Activated CD8-positive, alpha-beta T cell treated with anti-CD3 and anti-CD28 coated beads, Interleukin-2, amount 10 ng/mL, durations not matched to agents 7 days and 5 days (primary cell): ENCODE measurements at regions not wholly inside any gene's neighbourhood (a gene's known extent, or its start where the extent isn't known, plus 50 kb on each side); places are given as distances from the start of the nearest gene placed in this dataset.

Source experiments
- ATAC-seq: fragments of 150-1000 bp; cut with Tn5 transposase; one replicate; pipeline ENCODE4 v1.10.0; 2021; ENCODE audit warnings: moderate library complexity
- CTCF ChIA-PET: fragments of 350-600 bp; sonication (Branson Sonifier 250); formaldehyde crosslinking; loops from one replicate; lab custom pipeline; 2021; ENCODE audit warnings: antibody characterized with exemption; lab: Charles Lee
- POLR2A ChIA-PET: fragments of 350-600 bp; sonication (Branson Sonifier 250); formaldehyde crosslinking; loops from one replicate; lab custom pipeline; 2021; ENCODE audit warnings: antibody characterized with exemption; lab: Charles Lee
- DNase-seq: peaks from one replicate; pipeline ENCODE4 v3.0.0-alpha.2; 2020
- H3K27ac Mint-ChIP-seq: one replicate; pipeline ENCODE4 v1.8.0; 2021; ENCODE audit warnings: mild to moderate bottlenecking, mixed read lengths
- H3K27me3 Mint-ChIP-seq: one replicate; pipeline ENCODE4 v1.8.0; 2021; ENCODE audit warnings: low read depth, mixed read lengths
- H3K36me3 Mint-ChIP-seq: one replicate; pipeline ENCODE4 v1.8.0; 2021; ENCODE audit warnings: low read depth, mixed read lengths
- H3K4me1 Mint-ChIP-seq: one replicate; pipeline ENCODE4 v1.8.0; 2021; ENCODE audit warnings: low read depth, mixed read lengths
- H3K4me3 Mint-ChIP-seq: one replicate; pipeline ENCODE4 v1.8.0; 2021; ENCODE audit warnings: mild to moderate bottlenecking, mixed read lengths
- H3K9me3 Mint-ChIP-seq: one replicate; pipeline ENCODE4 v1.8.0; 2022; ENCODE audit warnings: mixed read lengths; ENCODE audit not compliant: insufficient read depth

DNA sequence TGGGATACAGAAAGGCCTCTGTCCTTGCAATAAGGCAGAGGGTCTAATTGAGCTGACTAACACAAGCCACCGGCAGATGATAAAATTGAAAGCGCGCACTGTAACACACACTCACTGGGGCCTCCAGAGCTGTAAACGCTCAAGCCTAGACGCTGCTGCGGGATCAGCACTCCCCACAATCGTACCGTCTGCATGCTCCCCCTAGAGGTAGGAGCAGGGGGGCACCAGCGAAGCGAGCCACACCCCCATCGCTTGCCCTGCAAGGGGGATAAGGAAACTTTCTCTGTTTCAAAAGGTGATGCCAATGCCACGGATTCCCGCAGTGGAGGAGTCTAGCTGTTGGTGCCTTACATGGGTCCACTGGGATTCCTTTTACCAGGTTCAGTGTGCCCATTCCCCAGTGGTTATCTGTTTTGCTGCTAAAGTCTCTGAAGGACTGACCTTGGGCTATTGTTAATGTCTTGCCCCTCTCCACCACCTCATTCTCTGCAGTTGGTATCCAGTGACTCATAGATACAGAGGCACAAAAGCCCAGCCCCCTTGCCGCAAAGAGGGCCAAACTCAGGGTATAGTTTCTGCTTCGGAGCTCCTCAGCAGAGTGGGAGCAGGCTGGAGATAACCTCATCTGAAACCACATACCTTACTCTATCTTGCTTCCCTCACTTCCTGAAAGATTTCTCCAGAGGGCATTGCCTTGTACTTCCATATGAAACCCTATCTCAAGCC is 139.3 kb upstream of the KBTBD8 start:
- Mint-ChIP-seq H3K4me1 (peaks cover 5% of the 10 kb centered on the region), H3K27ac (no peak overlapping the region), H3K36me3 (no peaks in the 10 kb centered on the region), H3K4me3 (no peak overlapping the region), H3K9me3 (no peaks in the 10 kb centered on the region), H3K27me3 (no peaks in the 10 kb centered on the region)
- DNase-seq (no peak), ATAC-seq (no peak)
- ChIA-PET CTCF (no interaction called here), POLR2A (no interaction called here)

DNA sequence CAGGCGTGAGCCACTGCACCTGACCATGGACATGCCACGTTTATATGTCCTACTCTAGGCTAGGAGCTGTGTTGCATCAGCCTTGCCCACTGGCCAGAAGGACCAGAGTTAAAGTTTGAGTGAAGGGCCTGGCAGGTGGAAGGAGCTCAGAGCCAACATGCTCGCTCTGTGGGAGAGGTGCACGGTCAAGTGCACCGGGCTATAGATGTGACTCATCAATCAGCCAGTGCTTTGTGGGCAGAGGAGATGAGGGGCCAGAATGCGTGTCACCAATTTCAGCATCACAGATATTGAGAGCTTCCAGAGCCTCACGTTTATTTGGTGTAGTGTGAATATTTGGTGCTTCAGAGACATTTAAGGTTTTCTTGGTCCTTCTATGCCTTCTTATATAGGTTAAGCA is 137.3 kb upstream of the KBTBD8 start:
- DNase-seq (no peak), ATAC-seq (no peak)
- no peaks in the 10 kb centered on the region for H3K27me3 Mint-ChIP-seq
- no peak overlapping the region for H3K4me3 Mint-ChIP-seq
- ChIA-PET POLR2A (no interaction called here), CTCF (no interaction called here)
- H3K36me3 Mint-ChIP-seq = no peaks in the 10 kb centered on the region
- no peak overlapping the region for H3K27ac Mint-ChIP-seq
- peaks cover 5% of the 10 kb centered on the region for H3K4me1 Mint-ChIP-seq
- no peaks in the 10 kb centered on the region for H3K9me3 Mint-ChIP-seq

DNA sequence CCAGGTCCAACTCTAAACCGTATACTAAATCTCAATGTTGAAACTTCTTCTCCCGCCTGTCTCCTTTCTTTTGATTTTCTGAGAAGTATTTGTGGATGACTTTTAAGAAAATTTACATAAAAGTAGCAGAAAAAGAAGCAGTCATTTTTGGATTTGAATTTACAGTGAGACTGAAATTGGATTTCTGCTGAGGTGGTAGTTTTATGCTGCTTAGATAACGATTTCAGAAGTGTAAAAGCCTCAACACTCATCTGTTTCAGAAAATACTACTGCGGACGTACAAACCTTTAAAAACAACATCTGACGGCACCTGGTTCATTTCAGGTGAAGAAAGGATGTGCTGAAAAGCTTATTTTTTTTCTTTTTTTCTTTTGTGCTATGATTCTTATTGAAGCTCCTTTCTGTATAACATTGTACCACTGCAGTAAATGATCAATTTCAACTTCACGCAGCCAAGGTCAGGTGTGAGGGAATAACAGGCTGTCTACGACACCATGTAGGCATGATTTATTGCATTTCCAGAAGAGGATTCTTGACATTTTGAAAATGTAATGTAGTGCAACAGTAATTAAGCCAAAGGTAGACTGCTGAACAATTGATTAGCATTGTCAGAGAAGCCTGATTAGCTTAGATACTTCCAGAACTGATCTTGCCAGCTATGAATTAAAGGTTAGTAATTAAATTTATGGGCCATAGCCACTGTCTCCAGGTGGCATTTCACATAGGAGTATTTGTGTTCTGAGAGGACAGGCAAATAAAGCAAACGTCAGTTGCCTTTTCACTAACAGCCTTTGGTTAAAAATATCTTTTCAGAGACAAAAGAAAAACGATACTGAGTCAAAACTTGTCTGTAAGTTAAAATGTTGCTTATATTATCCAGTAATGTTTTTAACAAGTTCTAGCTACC is 134.6 kb upstream of the KBTBD8 start:
- H3K27ac Mint-ChIP-seq = no peak overlapping the region
- no peak for ATAC-seq
- H3K9me3 Mint-ChIP-seq = no peaks in the 10 kb centered on the region
- no peak for DNase-seq
- ChIA-PET CTCF (no interaction called here), POLR2A (no interaction called here)
- no peaks in the 10 kb centered on the region for H3K4me1 Mint-ChIP-seq
- H3K4me3 Mint-ChIP-seq = no peak overlapping the region
- H3K27me3 Mint-ChIP-seq = no peaks in the 10 kb centered on the region
- no peaks in the 10 kb centered on the region for H3K36me3 Mint-ChIP-seq

DNA sequence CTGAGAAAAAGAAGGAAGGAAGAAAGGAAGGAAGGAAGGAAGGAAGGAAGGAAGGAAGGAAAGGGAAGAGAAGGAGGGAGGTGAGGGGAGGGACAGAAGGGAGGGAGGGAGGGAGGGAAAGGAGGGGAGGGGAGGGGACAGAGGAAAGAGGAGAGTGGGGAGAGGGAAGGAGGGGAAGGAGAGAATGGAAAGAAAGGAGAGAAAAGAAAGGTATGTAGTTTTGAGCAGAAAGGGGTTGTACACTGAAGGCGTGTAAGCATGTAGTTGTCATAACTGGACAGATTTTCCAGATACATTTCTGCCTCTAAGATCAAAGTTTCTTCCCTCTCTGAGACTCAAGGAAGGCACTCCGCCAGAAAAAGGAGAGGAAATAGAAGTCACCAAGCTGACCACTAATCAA is 113.4 kb upstream of the KBTBD8 start:
- Mint-ChIP-seq H3K4me1 (no peaks in the 10 kb centered on the region), H3K27ac (no peak overlapping the region), H3K27me3 (no peaks in the 10 kb centered on the region), H3K9me3 (no peaks in the 10 kb centered on the region), H3K36me3 (no peaks in the 10 kb centered on the region), H3K4me3 (no peak overlapping the region)
- ChIA-PET POLR2A (no interaction called here), CTCF (no interaction called here)
- DNase-seq = no peak
- no peak for ATAC-seq

DNA sequence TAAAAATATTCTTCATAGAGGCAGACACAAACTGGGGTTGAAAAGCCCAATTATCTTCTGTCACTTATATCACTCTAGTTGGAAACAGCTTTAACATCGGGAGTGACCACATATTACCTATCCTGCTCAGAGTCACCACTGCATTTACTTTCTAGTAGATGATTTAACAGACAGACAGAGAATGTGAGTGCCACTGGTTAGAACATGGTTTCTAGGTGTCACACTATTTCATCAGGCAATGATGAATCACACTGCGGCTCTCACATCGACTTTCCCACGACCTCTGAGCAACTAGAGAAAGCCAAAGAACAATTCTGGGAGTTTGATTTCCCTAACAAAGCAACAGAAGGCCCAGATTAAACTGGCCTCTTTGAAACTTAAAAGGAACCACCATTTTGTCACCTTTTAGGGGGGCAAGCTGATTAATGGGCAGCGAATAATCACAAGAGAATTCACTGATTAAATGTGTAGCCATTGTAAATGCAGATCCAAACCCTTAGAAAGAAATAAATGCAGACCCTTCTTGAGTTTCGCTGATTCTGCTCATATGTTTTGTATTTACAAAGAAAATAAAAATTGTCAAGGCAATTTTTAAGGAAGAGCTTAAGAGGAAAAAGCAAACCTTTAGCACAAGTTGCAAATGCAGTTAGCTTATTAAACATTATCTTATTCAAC is 112.6 kb upstream of the KBTBD8 start:
- Mint-ChIP-seq H3K27ac (no peak overlapping the region), H3K27me3 (no peaks in the 10 kb centered on the region), H3K9me3 (no peaks in the 10 kb centered on the region), H3K4me1 (no peaks in the 10 kb centered on the region), H3K36me3 (no peaks in the 10 kb centered on the region), H3K4me3 (no peak overlapping the region)
- ChIA-PET POLR2A (no interaction called here), CTCF (no interaction called here)
- ATAC-seq (no peak), DNase-seq (no peak)

DNA sequence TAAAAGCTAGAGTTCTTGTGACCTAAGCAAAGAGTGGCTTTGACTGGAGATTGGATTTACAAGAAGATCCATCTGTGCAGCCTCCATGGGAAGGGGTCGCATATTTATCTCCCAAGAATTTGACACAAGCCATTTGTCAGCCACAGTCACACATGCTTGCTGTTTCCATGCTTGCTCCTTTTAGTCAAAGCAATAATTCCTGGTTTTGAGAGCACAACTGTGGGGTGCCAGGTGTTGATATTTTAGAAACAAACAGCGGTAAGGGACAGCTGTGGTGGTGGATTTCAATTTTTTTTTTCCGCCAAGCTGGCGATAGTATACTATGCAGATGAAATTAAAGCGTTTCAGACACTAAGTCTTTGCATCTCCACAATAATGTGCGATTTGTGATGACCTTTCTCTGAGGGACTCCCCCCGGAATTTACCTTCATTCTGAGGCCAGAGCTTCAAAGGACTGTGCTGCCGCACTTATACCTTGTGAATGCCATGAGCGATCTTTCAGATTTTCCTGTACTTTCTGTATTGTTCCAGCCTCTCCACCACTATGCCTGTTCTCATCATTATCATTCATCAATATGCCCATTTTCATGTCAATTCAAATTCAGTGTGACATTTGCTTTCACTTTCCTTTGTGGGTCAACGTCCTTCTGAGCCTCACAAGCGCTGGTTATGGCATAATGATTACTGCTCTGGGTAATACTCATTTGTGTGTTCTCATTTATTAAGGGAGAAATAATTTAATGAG is 108.2 kb upstream of the KBTBD8 start:
- H3K4me1 Mint-ChIP-seq = no peaks in the 10 kb centered on the region
- ATAC-seq (no peak), DNase-seq (no peak)
- peaks cover 3% of the 10 kb centered on the region for H3K9me3 Mint-ChIP-seq
- no peaks in the 10 kb centered on the region for H3K27me3 Mint-ChIP-seq
- CTCF ChIA-PET = interaction anchor here (0.7 kb wide), 1 partner anchor 381 kb away, joined by 3 read pairs; no protein-coding TSS in a partner anchor
- H3K27ac Mint-ChIP-seq = no peak overlapping the region
- H3K4me3 Mint-ChIP-seq = no peak overlapping the region
- no peaks in the 10 kb centered on the region for H3K36me3 Mint-ChIP-seq
- POLR2A ChIA-PET = no interaction called here

DNA sequence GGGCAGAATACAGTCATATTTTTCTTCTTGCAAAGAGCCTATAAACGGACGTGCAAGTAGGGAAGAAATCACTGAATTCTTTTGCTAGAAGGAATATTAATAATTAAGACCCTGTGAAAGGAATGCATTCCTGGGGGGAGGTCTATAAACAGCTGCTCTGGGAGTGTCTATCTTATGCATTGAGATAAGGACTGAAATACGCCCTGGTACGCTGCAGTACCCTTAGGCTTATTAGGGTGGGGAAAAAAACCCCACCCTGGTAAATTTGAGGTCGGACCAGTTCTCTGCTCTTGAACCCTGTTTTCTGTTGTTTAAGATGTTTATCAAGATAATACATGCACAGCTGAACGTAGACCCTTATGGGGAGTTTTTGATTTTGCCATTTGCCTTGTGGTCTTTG is 100.0 kb upstream of the KBTBD8 start:
- no peaks in the 10 kb centered on the region for H3K27me3 Mint-ChIP-seq
- ChIA-PET POLR2A (no interaction called here), CTCF (no interaction called here)
- no peaks in the 10 kb centered on the region for H3K36me3 Mint-ChIP-seq
- H3K4me1 Mint-ChIP-seq = no peaks in the 10 kb centered on the region
- ATAC-seq (no peak), DNase-seq (no peak)
- no peak overlapping the region for H3K4me3 Mint-ChIP-seq
- no peak overlapping the region for H3K27ac Mint-ChIP-seq
- peaks cover 41% of the 10 kb centered on the region for H3K9me3 Mint-ChIP-seq

DNA sequence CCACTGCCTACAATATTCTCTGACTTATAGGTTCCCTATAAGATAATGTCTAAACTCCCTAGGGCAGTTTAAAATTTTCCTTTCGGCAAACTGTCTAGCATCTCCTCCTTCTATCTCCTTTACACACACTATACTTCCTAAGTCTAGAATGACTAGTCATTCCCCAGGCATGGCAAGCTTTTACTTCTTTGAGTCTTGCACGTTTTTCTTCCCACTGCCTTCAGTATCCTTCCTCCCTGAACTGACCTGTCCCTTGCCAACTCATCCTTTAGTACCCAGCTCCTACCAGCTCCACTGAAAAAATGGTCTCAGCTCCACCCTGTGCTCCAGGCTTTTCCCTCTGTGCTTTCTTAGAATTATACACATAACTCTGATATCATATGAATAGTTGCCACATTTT is 93.8 kb upstream of the KBTBD8 start:
- no peak overlapping the region for H3K4me3 Mint-ChIP-seq
- ChIA-PET CTCF (no interaction called here), POLR2A (no interaction called here)
- H3K36me3 Mint-ChIP-seq = no peaks in the 10 kb centered on the region
- no peak for ATAC-seq
- H3K27me3 Mint-ChIP-seq = no peaks in the 10 kb centered on the region
- H3K9me3 Mint-ChIP-seq = peaks cover 15% of the 10 kb centered on the region
- DNase-seq = no peak
- H3K4me1 Mint-ChIP-seq = no peaks in the 10 kb centered on the region
- H3K27ac Mint-ChIP-seq = no peak overlapping the region

DNA sequence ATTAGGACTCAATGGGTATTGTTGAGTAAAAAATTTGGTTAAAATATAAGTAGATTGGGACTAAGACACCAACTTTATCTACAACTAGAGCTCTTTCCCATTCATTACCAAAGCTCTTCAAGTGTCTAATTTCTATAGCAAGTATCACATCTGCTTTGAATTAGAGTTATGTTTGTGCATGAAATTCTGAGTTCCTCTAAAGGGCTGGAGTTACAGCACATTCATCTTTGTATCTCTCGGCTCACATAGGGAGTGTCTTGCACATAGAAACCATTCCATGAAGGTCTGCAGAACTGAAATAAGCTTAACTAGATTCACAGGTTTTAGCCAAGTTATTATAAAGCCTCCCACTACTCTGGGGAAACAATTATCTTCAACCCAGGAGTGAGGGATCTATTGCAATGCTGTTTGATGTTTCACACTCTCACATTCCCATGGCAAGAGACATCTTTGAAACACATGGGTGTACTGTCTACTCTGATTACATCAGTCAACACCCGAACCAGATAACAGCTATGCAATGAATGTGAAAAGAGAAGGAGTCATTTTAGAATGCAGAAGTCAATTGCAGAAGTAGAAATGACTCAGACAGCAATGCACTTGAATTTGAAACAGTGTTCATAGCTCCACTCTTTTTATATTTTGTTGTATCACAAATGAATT is 93.1 kb upstream of the KBTBD8 start:
- CTCF ChIA-PET = no interaction called here
- DNase-seq = no peak
- H3K36me3 Mint-ChIP-seq = no peaks in the 10 kb centered on the region
- POLR2A ChIA-PET = no interaction called here
- H3K27ac Mint-ChIP-seq = no peak overlapping the region
- H3K9me3 Mint-ChIP-seq = peaks cover 15% of the 10 kb centered on the region
- H3K4me3 Mint-ChIP-seq = no peak overlapping the region
- no peak for ATAC-seq
- H3K27me3 Mint-ChIP-seq = no peaks in the 10 kb centered on the region
- no peaks in the 10 kb centered on the region for H3K4me1 Mint-ChIP-seq

DNA sequence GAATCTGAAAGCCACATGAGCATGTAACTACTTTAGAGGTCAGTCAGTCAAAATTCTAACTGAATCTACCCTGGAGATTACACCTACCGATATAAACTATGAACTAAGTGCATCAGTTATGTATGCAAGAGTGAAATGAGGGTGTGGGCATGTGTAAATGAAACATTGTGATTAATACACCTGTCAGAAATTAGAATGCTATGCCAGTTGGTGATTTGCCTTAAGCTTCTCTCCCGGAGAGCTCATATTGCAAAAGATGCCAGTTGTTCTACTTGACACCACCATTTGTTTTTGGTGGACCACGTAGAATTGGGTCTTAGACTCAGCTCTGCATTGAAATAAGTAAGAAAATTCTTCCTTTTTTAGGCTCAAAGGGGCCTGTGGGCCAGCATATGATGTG is 91.0 kb upstream of the KBTBD8 start:
- ChIA-PET POLR2A (no interaction called here), CTCF (no interaction called here)
- Mint-ChIP-seq H3K9me3 (no peaks in the 10 kb centered on the region), H3K36me3 (no peaks in the 10 kb centered on the region), H3K27ac (no peak overlapping the region), H3K4me3 (no peak overlapping the region), H3K27me3 (no peaks in the 10 kb centered on the region), H3K4me1 (no peaks in the 10 kb centered on the region)
- ATAC-seq = no peak
- DNase-seq = no peak

DNA sequence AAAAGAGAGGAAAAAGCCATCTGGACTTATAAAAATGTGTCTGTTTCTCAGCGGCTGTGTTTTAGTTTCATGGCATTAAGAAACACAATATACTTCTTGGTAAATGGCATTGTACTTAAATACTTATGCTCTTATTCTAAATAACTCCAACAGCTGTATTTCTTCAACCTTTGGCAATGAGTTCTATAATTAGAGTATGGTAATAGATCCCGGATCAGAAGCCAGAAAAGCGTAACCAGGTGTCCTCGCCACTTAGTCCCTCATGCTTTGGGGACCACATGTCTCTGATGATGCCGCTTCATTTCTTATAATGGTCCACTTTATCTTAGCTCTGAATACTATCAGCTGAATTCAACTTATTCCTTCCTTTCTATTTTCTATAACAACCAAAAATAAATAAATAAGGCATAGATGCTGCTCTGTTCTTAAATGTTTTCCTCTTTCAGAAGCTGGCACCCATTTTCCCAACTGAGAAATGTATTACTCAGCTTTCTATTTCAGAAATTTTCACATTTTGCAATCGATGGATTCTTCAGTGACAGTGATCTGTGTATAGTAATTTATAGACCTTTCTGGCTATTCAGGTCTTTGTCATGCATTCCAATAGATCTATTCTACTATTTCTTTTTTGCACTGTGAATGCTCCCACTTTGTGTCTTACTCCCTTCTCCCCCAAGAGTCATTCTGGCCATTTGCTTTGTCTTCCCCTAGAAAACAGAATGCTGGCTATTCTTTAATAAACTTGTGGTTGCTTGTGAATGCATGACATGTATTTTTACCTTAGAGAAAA is 87.6 kb upstream of the KBTBD8 start:
- ATAC-seq (no peak), DNase-seq (no peak)
- Mint-ChIP-seq H3K9me3 (peaks cover 10% of the 10 kb centered on the region), H3K4me1 (no peaks in the 10 kb centered on the region), H3K36me3 (no peaks in the 10 kb centered on the region), H3K27me3 (no peaks in the 10 kb centered on the region), H3K4me3 (no peak overlapping the region), H3K27ac (no peak overlapping the region)
- ChIA-PET CTCF (interaction anchor here (0.5 kb wide), 1 partner anchor 611 kb away, joined by 3 read pairs; no protein-coding TSS in a partner anchor), POLR2A (no interaction called here)
